ENCODE measurements at regions not wholly inside any gene's neighbourhood (a gene's known extent, or its start where the extent isn't known, plus 50 kb on each side); places are given as distances from the start of the nearest gene placed in this dataset.

GRCh38 chr10:20954519-20954918, 57.4 kb upstream of the NEBL start:
- no peak overlapping the region for H3K9ac ChIP-seq (ENCODE audit: control insufficient read depth, insufficient read depth, low read length)
- H2AFZ ChIP-seq (ENCODE audit: control insufficient read depth, low read depth, low read length): no peak overlapping the region
- H3K4me3 ChIP-seq: no peak overlapping the region
- TF ChIP-seq SIX5 (IDR thresholded peaks at IDR 0.05; ENCODE audit: low read depth, low read length, severe bottlenecking): no peak
- TF ChIP-seq BRCA1 (IDR thresholded peaks at IDR 0.05; ENCODE audit: low read depth, low read length): no peak
- no peak for TF ChIP-seq SRF (IDR thresholded peaks at IDR 0.05; ENCODE audit: low read depth in 2 of 2, low read length in 2 of 2)
- no peak for TF ChIP-seq MTA3 (IDR thresholded peaks at IDR 0.05; ENCODE audit: borderline replicate concordance, low read length)
- no peak for TF ChIP-seq SKIL (IDR thresholded peaks at IDR 0.05; ENCODE audit: low read depth, poor library complexity, severe bottlenecking)
- no peak for TF ChIP-seq USF2 (IDR thresholded peaks at IDR 0.05; ENCODE audit: borderline replicate concordance, low read depth, low read length)
- no peak for TF ChIP-seq RCOR1 (conservative IDR thresholded peaks at IDR 0.05; ENCODE audit: low read depth, low read length)
- no peak for TF ChIP-seq ZBTB40 (IDR thresholded peaks at IDR 0.05; ENCODE audit: borderline replicate concordance)
- TF ChIP-seq RAD51 (IDR thresholded peaks at IDR 0.05): no peak
- TF ChIP-seq TCF7 (IDR thresholded peaks at IDR 0.05; ENCODE audit: borderline replicate concordance): no peak
- TF ChIP-seq CBX3 (IDR thresholded peaks at IDR 0.05; ENCODE audit: borderline replicate concordance, low read depth): no peak
- TF ChIP-seq MLLT1 (IDR thresholded peaks at IDR 0.05): no peak
- no peak for TF ChIP-seq SP1 (IDR thresholded peaks at IDR 0.05; ENCODE audit: low read depth, low read length)
- TF ChIP-seq TCF12 (IDR thresholded peaks at IDR 0.05; ENCODE audit: low read depth, low read length): no peak
- TF ChIP-seq SPI1 (IDR thresholded peaks at IDR 0.05; ENCODE audit: borderline replicate concordance, insufficient read depth, low read depth, low read length): no peak
- TF ChIP-seq FOXK2 (IDR thresholded peaks at IDR 0.05): no peak
- H3K36me3 ChIP-seq (ENCODE audit: control insufficient read depth in 2 of 2, insufficient read depth in 2 of 2, low read length in 1 of 2): no peaks in the 10 kb centered on the region
- DNase-seq (ENCODE audit: low read depth, low spot score) (no peak), FAIRE-seq (no peak), ATAC-seq (no peak)
- no peak overlapping the region for H3K4me2 ChIP-seq (ENCODE audit: control insufficient read depth, insufficient read depth)
- 57% methylated on average over 5 of the region's 5 CpGs for WGBS (ENCODE audit: insufficient coverage, insufficient replicate concordance, low lambda C conversion rate, missing lambda C conversion rate)
- H3K9me3 ChIP-seq (replicated peaks; ENCODE audit: control insufficient read depth, insufficient read depth, low read length): no peaks in the 10 kb centered on the region
- no peaks in the 10 kb centered on the region for H4K20me1 ChIP-seq (ENCODE audit: control insufficient read depth, insufficient read depth)
- SMC1A ChIA-PET (ENCODE audit: uncharacterized antibody, unreplicated experiment): no interaction called here
- BruUV-seq (replicated peaks): no TSS peak
- no peaks in the 10 kb centered on the region for H3K79me2 ChIP-seq (ENCODE audit: control insufficient read depth, insufficient read depth, low read length)
- H3K4me1 ChIP-seq (ENCODE audit: control insufficient read depth, insufficient read depth, low read length): no peaks in the 10 kb centered on the region
- H3K27ac ChIP-seq (ENCODE audit: control insufficient read depth, insufficient read depth): no peak overlapping the region
- peaks cover 0 to 2% of the 10 kb centered on the region in 2 experiments; a peak in 1 of 4 replicates for H3K27me3 ChIP-seq (replicated peaks in 1 of 2; ENCODE audit: control insufficient read depth in 2 of 2, insufficient read depth in 2 of 2, low read length in 1 of 2)
- CTCF ChIA-PET: no interaction called here
- intact Hi-C loops (cut with micrococcal nuclease; ENCODE audit: unreplicated experiment): no loop called here
- RAD21 ChIA-PET (ENCODE audit: unreplicated experiment): no interaction called here
- POLR2A ChIA-PET: no interaction called here
- in situ Hi-C loops (cut with MboI): no loop called here
